Smooth muscle cell (in vitro differentiated cells): ENCODE measurements at regions not wholly inside any gene's neighbourhood (a gene's known extent, or its start where the extent isn't known, plus 50 kb on each side); places are given as distances from the start of the nearest gene placed in this dataset.
A peak's percentile ranks its signal among the peaks of the same experiment; 100 is the strongest.

Source experiments
- DNase-seq: peaks from one replicate; lab custom pipeline; 2025; ENCODE audit not compliant: unreplicated experiment; lab: John Stamatoyannopoulos, UW
- H2AFZ ChIP-seq: fragments of 200-600 bp; sonication (generic); 2 replicates; pipeline ENCODE4 v1.6.0; 2016; ENCODE audit warnings: antibody characterized with exemption, low read depth, mild to moderate bottlenecking
- H3F3A ChIP-seq: fragments of 200-600 bp; sonication (generic); 2 replicates; pipeline ENCODE4 v1.6.0; 2017; ENCODE audit warnings: antibody characterized with exemption, low read depth
- H3K27ac ChIP-seq: fragments of 200-600 bp; sonication (generic); 2 replicates; pipeline ENCODE4 v1.5.1; 2016; ENCODE audit warnings: low read depth, mild to moderate bottlenecking
- H3K27me3 ChIP-seq: fragments of 200-600 bp; sonication (generic); 2 replicates; pipeline ENCODE4 v1.6.1; 2016; ENCODE audit warnings: low read depth, mild to moderate bottlenecking
- H3K36me3 ChIP-seq: fragments of 200-600 bp; sonication (generic); 2 replicates; pipeline ENCODE4 v1.5.1; 2016; ENCODE audit warnings: low read depth
- H3K4me1 ChIP-seq: fragments of 200-600 bp; sonication (generic); 2 replicates; pipeline ENCODE4 v1.5.1; 2016; ENCODE audit warnings: low read depth
- H3K4me2 ChIP-seq: fragments of 200-600 bp; sonication (generic); 2 replicates; pipeline ENCODE4 v1.6.0; 2016; ENCODE audit warnings: mild to moderate bottlenecking
- H3K4me3 ChIP-seq: fragments of 200-600 bp; sonication (generic); 2 replicates; pipeline ENCODE4 v1.5.1; 2016; ENCODE audit warnings: mild to moderate bottlenecking
- H3K79me2 ChIP-seq: fragments of 200-600 bp; sonication (generic); 2 replicates; pipeline ENCODE4 v1.6.0; 2016; ENCODE audit warnings: low read depth, mild to moderate bottlenecking
- H3K9ac ChIP-seq: fragments of 200-600 bp; sonication (generic); 2 replicates; pipeline ENCODE4 v1.6.0; 2016; ENCODE audit warnings: low read depth
- H3K9me3 ChIP-seq: fragments of 200-600 bp; sonication (generic); replicated peaks from 2 replicates; pipeline ENCODE4 v1.5.1; 2016; ENCODE audit warnings: low read depth
- H4K20me1 ChIP-seq: fragments of 200-600 bp; sonication (generic); 2 replicates; pipeline ENCODE4 v1.6.0; 2016; ENCODE audit warnings: low read depth
- CTCF ChIP-seq: fragments of 200-600 bp; sonication (generic); IDR thresholded peaks from 2 replicates; pipeline ENCODE4 v1.5.1; 2017; ENCODE audit warnings: borderline replicate concordance, mild to moderate bottlenecking, antibody characterized with exemption; ENCODE audit not compliant: insufficient read depth, poor library complexity, severe bottlenecking
- WGBS: methylation state at CpG from one replicate; pipeline ENCODE4 v1.1.7; 2016; ENCODE audit warnings: low lambda C conversion rate; 5-methylcytosine and 5-hydroxymethylcytosine counted together

GRCh38 chr11:114758627-114759026 is 80.3 kb downstream of the NXPE2 start:
- TF ChIP-seq CTCF, result no peak
- Histone ChIP-seq H3K9me3 (no peaks in the 10 kb centered on the region), H3F3A (no peaks in the 10 kb centered on the region)

GRCh38 chr11:114762408-114762807 is 84.1 kb downstream of the NXPE2 start:
- DNase-seq, result peak; percentile 18

More at GRCh38 chr11:114758627-114759026, 80.3 kb downstream of the NXPE2 start:
- H3K4me2 ChIP-seq, result no peak overlapping the region
- no peaks in the 10 kb centered on the region for H3K36me3 ChIP-seq
- H3K9ac ChIP-seq, result no peak overlapping the region
- no peak overlapping the region for H2AFZ ChIP-seq
- H3K4me3 ChIP-seq, result no peak overlapping the region
- H3K4me1 ChIP-seq, result no peaks in the 10 kb centered on the region
- whole genome bisulfite sequencing, result 98% methylated on average over 2 of the region's 2 CpGs
- H4K20me1 ChIP-seq, result no peaks in the 10 kb centered on the region
- H3K79me2 ChIP-seq, result no peaks in the 10 kb centered on the region
- no peak for DNase-seq
- H3K27ac ChIP-seq, result no peak overlapping the region
- H3K27me3 ChIP-seq, result no peaks in the 10 kb centered on the region

GRCh38 chr11:114764563-114764962 is 86.2 kb downstream of the NXPE2 start:
- WGBS, result 75% methylated on average over 2 of the region's 2 CpGs
- no peaks in the 10 kb centered on the region for H3F3A ChIP-seq
- no peak overlapping the region for H3K4me2 ChIP-seq
- no peak overlapping the region for H3K9ac ChIP-seq
- peaks cover 30% of the 10 kb centered on the region for H3K27me3 ChIP-seq
- DNase-seq, result no peak
- no peaks in the 10 kb centered on the region for H4K20me1 ChIP-seq
- no peak overlapping the region for H3K4me3 ChIP-seq
- no peaks in the 10 kb centered on the region for H3K4me1 ChIP-seq
- no peaks in the 10 kb centered on the region for H3K9me3 ChIP-seq
- H3K27ac ChIP-seq, result no peak overlapping the region
- H2AFZ ChIP-seq, result no peak overlapping the region
- H3K79me2 ChIP-seq, result no peaks in the 10 kb centered on the region
- TF ChIP-seq CTCF, result no peak
- H3K36me3 ChIP-seq, result no peaks in the 10 kb centered on the region

More at GRCh38 chr11:114762408-114762807, 84.1 kb downstream of the NXPE2 start:
- peak; percentile 90 for TF ChIP-seq CTCF
- Histone ChIP-seq H3K4me2 (no peak overlapping the region), H3K9me3 (no peaks in the 10 kb centered on the region), H3K9ac (no peak overlapping the region), H3F3A (no peaks in the 10 kb centered on the region), H3K27me3 (peaks cover 27% of the 10 kb centered on the region), H3K27ac (no peak overlapping the region), H3K4me3 (no peak overlapping the region), H2AFZ (no peak overlapping the region), H3K36me3 (no peaks in the 10 kb centered on the region), H4K20me1 (no peaks in the 10 kb centered on the region), H3K4me1 (no peaks in the 10 kb centered on the region), H3K79me2 (no peaks in the 10 kb centered on the region)
- 6% methylated on average over 4 of the region's 4 CpGs for WGBS

- no peaks in the 10 kb centered on the region for H4K20me1 ChIP-seq
- H3K9me3 ChIP-seq, result no peaks in the 10 kb centered on the region
- no peak overlapping the region for H3K27ac ChIP-seq
- no peak for DNase-seq
- H3K4me2 ChIP-seq, result no peak overlapping the region
- no peaks in the 10 kb centered on the region for H3F3A ChIP-seq
- H3K4me3 ChIP-seq, result no peak overlapping the region
- no peaks in the 10 kb centered on the region for H3K4me1 ChIP-seq
- H2AFZ ChIP-seq, result no peak overlapping the region
- H3K27me3 ChIP-seq, result peaks cover 43% of the 10 kb centered on the region
- H3K79me2 ChIP-seq, result no peaks in the 10 kb centered on the region
- WGBS, result 73% methylated on average over 2 of the region's 2 CpGs
- H3K36me3 ChIP-seq, result no peaks in the 10 kb centered on the region
- TF ChIP-seq CTCF, result no peak
- H3K9ac ChIP-seq, result no peak overlapping the region
Measured at GRCh38 chr11:114771172-114771571, 92.8 kb downstream of the NXPE2 start.
